EH (cell line): ENCODE measurements at regions not wholly inside any gene's neighbourhood (a gene's known extent, or its start where the extent isn't known, plus 50 kb on each side); places are given as distances from the start of the nearest gene placed in this dataset.
"Not testable (repeated sequence)": the region's sequence is repeated elsewhere in the genome, so short reads cannot be mapped to it uniquely, and the experiment has no call there.

Source experiments
- DNase-seq: peaks from one replicate; pipeline ENCODE4 v3.0.0-alpha.2; 2015; ENCODE audit warnings: low read depth

- DNase-seq: no peak
Observed at GRCh38 chr12:47488888-47489287, 216.9 kb downstream of the RPAP3 start.

GRCh38 chr12:47481041-47481440, 224.8 kb downstream of the RPAP3 start:
- DNase-seq: no peak

- DNase-seq: no peak
Observed at GRCh38 chr12:47478426-47478825, 227.4 kb downstream of the RPAP3 start.

GRCh38 chr12:47473091-47473490, 232.7 kb downstream of the RPAP3 start:
- no peak for DNase-seq

GRCh38 chr12:47470349-47470748, 235.5 kb downstream of the RPAP3 start:
- not testable (repeated sequence) for DNase-seq

GRCh38 chr12:47463918-47464317, 241.9 kb downstream of the RPAP3 start:
- not testable (repeated sequence) for DNase-seq

GRCh38 chr12:47458279-47458678, 247.6 kb downstream of the RPAP3 start:
- DNase-seq: peak; percentile 9

- no peak for DNase-seq
Observed at GRCh38 chr12:47449797-47450196, 256.0 kb downstream of the RPAP3 start.

GRCh38 chr12:47442310-47442709, 263.5 kb downstream of the RPAP3 start:
- no peak for DNase-seq

GRCh38 chr12:47441490-47441889, 264.3 kb downstream of the RPAP3 start:
- DNase-seq: no peak

GRCh38 chr12:47438175-47438574, 267.7 kb downstream of the RPAP3 start:
- no peak for DNase-seq

GRCh38 chr12:47437570-47437969, 268.3 kb downstream of the RPAP3 start:
- no peak for DNase-seq

GRCh38 chr12:47433876-47434275, 272.0 kb downstream of the RPAP3 start:
- DNase-seq: peak; percentile 73

GRCh38 chr12:47426678-47427309, 279.0 kb downstream of the RPAP3 start:
- DNase-seq: not testable (repeated sequence)

GRCh38 chr12:47422611-47423010, 283.2 kb downstream of the RPAP3 start:
- DNase-seq: peak; percentile 85

- DNase-seq: peak; percentile 80
Observed at GRCh38 chr12:47419497-47419896, 286.3 kb downstream of the RPAP3 start.

GRCh38 chr12:47417955-47418354, 287.9 kb downstream of the RPAP3 start:
- no peak for DNase-seq

- DNase-seq: no peak
Observed at GRCh38 chr12:47417121-47417520, 288.7 kb downstream of the RPAP3 start.

- no peak for DNase-seq
Observed at GRCh38 chr12:47415054-47415453, 290.8 kb downstream of the RPAP3 start.

- no peak for DNase-seq
Observed at GRCh38 chr12:47414511-47414910, 291.3 kb downstream of the RPAP3 start.

GRCh38 chr12:47413806-47414205, 292.0 kb downstream of the RPAP3 start:
- DNase-seq: peak; percentile 92

- DNase-seq: no peak
Observed at GRCh38 chr12:47412601-47413236, 293.1 kb downstream of the RPAP3 start.

- peak; percentile 65 for DNase-seq
Observed at GRCh38 chr12:47411966-47412365, 293.9 kb downstream of the RPAP3 start.

GRCh38 chr12:47410862-47411261, 295.0 kb downstream of the RPAP3 start:
- no peak for DNase-seq
